C4-2B (cell line): ENCODE measurements at regions not wholly inside any gene's neighbourhood (a gene's known extent, or its start where the extent isn't known, plus 50 kb on each side); places are given as distances from the start of the nearest gene placed in this dataset.
"Not testable (repeated sequence)": the region's sequence is repeated elsewhere in the genome, so short reads cannot be mapped to it uniquely, and the experiment has no call there.

Source experiments
- H3K27ac ChIP-seq: fragments of 450-650 bp; 2 replicates; pipeline ENCODE4 v1.5.1; 2017
- ZFX ChIP-seq: fragments of 450-650 bp; IDR thresholded peaks from 2 replicates; pipeline ENCODE4 v1.6.1; 2017
- TF ChIP-seq, protein P1 (sequence below): fragments of 450-650 bp; conservative IDR thresholded peaks from 2 replicates; pipeline ENCODE4 v1.5.1; 2017; ENCODE audit warnings: mild to moderate bottlenecking

DNA sequence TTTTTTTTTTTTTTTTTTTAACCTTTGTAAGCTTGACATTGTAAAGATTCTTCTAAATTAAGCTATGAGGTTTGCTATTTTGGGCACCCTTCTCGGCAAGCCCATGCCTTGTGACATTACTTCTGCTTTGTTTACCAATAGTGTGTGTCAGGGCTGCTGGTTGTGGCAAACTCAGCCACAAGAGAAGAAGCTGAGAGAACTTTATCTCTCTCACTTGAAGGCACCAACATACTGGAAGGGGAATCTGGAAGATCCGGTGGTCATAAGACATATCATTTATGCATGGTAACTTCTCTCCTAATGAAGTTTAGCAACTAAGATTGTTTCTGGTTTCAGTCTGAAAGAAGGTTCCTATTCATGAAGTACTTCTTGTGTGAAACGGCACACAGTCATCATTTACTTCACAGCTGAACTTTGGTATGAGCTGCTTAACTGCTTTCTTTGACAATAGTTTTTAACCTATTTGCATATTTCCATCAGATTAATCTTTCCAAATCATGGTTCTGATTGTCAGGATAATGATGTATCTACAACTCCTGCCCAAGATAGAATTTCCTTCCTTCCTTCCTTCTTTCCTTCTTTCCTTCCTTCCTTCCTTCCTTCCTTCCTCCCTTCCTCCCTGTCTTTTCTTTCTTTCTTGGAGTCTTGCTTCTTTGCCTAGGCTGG lies 189.3 kb downstream of the NFKBIZ start:
- TF ChIP-seq, protein P1, sequence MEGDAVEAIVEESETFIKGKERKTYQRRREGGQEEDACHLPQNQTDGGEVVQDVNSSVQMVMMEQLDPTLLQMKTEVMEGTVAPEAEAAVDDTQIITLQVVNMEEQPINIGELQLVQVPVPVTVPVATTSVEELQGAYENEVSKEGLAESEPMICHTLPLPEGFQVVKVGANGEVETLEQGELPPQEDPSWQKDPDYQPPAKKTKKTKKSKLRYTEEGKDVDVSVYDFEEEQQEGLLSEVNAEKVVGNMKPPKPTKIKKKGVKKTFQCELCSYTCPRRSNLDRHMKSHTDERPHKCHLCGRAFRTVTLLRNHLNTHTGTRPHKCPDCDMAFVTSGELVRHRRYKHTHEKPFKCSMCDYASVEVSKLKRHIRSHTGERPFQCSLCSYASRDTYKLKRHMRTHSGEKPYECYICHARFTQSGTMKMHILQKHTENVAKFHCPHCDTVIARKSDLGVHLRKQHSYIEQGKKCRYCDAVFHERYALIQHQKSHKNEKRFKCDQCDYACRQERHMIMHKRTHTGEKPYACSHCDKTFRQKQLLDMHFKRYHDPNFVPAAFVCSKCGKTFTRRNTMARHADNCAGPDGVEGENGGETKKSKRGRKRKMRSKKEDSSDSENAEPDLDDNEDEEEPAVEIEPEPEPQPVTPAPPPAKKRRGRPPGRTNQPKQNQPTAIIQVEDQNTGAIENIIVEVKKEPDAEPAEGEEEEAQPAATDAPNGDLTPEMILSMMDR = no peak
- no peak for TF ChIP-seq ZFX
- no peak overlapping the region for H3K27ac ChIP-seq

DNA sequence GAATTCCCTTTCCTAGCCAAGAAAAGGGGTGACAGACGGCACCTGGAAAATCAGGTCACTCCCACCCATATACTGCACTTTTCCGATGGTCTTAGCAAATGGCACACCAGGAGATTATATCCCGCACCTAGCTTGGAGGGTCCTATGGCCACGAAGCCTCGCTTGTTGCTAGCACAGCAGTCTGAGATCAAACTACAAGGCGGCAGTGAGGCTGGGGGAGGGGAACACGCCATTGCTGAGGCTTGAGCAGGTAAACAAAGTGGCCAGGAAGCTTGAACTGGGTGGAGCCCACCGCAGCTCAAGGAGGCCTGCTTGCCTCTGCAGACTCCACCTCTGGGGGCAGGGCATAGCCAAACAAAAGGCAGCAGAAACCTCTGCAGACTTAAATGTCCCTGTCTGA lies 190.8 kb downstream of the NFKBIZ start:
- H3K27ac ChIP-seq = not testable (repeated sequence)

DNA sequence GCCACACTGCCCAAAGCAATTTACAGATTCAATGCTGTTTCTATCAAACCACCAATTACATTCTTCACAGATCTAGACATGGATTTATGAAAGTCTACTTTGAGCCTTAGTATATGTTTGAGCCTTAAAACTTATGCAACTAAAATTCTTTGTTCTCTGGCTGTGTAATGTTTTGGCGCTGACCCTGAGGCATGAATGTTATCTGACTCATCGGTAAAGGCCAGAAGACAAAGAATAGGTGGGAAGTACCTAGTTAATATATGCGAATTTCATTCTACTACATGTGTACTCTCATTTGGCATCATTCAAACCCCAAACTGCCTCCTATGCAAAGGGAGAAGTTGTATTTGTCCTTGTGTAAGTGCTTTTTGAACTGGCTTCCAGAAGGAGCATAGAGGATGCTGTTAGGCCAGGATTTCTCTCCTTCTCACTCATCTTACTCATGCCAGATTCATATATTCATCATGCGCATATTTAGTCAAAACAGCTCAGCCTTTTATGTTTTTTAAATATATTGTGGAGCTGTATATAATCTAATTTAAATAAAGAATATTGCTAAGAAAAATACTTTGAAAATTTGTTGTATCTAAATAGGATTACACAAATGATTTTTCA lies 204.2 kb downstream of the NFKBIZ start:
- TF ChIP-seq ZFX = no peak
- TF ChIP-seq, protein P1 = no peak
- H3K27ac ChIP-seq = no peak overlapping the region

DNA sequence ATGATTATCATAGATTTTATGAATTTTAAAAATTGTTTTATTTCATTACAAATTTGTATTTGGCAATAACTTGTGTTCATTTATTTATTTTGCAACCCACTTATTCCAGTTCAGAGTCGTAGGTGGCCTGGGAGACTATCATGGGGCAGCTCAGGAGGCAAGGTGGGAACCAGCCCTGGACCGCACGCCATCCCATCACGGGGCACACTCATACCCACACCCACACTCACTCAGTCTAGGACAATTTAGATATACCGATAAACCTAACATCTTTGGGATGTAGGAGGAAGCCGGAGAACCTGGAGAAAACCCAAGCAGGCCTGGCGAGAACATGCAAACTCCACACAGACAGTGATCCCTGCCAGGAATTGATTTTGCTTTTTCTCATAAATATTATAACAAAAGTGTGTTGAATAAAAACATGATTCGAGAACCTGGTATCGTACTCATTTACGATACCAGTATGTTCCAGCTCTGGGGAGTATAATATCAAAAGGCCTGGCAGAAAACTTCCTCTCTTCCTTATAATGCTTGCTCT lies 205.3 kb downstream of the NFKBIZ start:
- TF ChIP-seq ZFX = no peak
- TF ChIP-seq, protein P1 = no peak

DNA sequence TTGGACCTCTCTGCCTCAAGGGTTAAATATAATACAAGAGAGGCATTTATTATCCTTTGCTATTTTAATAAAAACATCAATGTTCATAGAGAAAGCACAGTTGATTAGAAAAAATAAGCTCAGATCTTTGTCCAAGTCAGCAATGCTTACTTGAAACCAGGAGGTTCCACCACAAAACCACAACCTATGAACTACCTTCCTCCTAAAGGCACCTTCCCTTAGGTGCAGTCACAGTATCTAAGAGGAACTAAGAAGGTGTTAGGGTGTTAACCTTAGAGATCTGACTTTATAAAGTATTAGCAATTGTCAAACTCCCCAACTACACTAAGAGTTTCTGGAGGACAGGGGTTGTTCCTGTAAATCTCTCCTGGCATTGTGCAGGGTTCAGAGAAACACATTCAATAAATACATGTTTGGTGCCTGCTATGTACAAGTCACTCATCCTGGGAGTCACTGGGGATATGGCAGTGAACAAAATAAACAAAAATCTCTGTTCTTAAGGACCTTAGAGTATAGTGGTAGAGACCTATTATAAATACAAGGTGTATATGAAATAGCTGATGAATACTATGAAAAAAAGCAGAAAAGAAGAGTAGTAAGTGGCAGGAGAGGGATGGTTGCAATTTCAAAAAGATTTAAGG lies 208.6 kb downstream of the NFKBIZ start:
- no peak overlapping the region for H3K27ac ChIP-seq
- TF ChIP-seq ZFX = no peak
- TF ChIP-seq, protein P1 = no peak

More for the DNA sequence above, 205.3 kb downstream of the NFKBIZ start:
- H3K27ac ChIP-seq = no peak overlapping the region

DNA sequence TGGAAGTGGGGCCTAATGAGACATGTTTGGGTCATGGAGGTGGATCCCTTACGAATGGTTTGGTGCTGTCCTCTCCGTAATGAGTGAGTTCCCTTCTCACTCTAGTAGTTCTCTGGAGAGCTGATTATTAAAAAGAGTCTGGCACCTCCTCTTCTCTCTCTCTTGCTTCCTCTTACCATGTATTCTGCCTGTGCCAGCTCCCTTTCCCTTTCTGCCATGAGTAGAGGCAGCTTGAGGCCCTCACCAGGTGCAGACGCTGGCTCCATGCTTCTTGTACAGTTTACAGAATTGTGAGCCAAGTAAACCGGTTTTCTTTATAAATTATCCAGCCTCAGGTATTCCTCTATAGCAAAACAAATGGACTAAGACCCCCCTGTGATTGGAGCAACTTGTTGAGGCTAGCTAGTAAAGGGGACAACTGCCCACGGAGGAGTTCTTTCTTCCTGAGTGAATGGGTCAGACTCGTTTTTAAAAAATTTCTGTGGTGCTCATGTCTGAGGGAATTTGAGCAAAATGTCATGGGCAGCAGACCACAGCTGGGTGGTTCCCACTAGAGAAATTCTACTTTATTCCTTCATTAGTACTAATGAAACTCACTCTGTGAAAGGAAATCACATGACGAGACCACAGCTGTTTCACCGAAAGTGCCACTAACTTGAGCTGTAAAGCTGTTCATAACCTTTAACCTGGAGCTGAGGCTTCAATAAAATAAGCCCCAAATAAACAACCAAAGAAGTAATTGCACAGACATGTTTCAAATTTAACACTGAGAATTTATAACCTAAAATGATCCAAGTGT lies 210.0 kb downstream of the NFKBIZ start:
- no peak overlapping the region for H3K27ac ChIP-seq

DNA sequence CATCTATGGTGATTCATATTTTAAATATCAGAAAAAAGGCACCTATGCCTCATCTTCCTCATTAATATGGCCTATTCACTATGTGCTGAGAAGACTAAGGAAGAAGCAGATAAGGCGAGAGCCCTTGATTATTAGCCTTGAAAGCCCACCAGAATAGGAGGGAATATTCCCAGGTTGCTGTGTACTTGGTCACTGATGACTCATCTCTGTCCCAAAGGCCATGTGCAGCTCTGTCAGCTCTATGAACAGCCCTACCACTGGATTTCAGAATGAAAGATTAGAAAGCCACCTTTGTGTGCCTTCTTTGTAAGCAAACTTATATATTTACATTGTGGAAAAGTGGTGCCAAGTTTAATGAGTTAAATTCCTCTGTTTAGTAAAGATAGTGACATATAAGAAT lies 211.5 kb downstream of the NFKBIZ start:
- TF ChIP-seq, protein P1 = no peak
- TF ChIP-seq ZFX = no peak
- no peak overlapping the region for H3K27ac ChIP-seq

More for the DNA sequence above, 210.0 kb downstream of the NFKBIZ start:
- TF ChIP-seq, protein P1 = no peak
- no peak for TF ChIP-seq ZFX
